T-cell (primary cell): ENCODE measurements at regions not wholly inside any gene's neighbourhood (a gene's known extent, or its start where the extent isn't known, plus 50 kb on each side); places are given as distances from the start of the nearest gene placed in this dataset.

Experiments
- ATAC-seq, 4 experiments: fragments of 200-7000 bp in 3 of 4; fragments of 150-1000 bp in 1 of 4; cut with Tn5 transposase; replicated peaks in 1 of 4; 1 replicate in 3 of 4; 2 replicates in 1 of 4; pipeline ENCODE4 v1.10.0; 2021; ENCODE audit warnings: moderate library complexity in 3 of 4, mild to moderate bottlenecking in 2 of 4, moderate number of reproducible peaks in 1 of 4
- CTCF ChIA-PET, 2 donors: fragments of 300-600 bp; sonication (Branson Sonifier 250); formaldehyde crosslinking; loops; one replicate each; lab custom pipeline; 2022; ENCODE audit warnings: antibody characterized with exemption in 2 of 2; lab: Charles Lee
- POLR2A ChIA-PET, 2 donors: fragments of 300-600 bp; sonication (Branson Sonifier 250); formaldehyde crosslinking; loops; one replicate each; lab custom pipeline; 2022; ENCODE audit warnings: antibody characterized with exemption in 2 of 2; lab: Charles Lee
- DNase-seq, 35 experiments: peaks; one replicate each; pipeline versions ENCODE4 v3.0.0 to v3.0.0-alpha.2; 2013 to 2023
- H3K27ac ChIP-seq: one replicate; pipeline ENCODE4 v1.5.1; 2013; ENCODE audit warnings: low read length
- H3K27me3 ChIP-seq, 2 experiments: replicated peaks in 1 of 2; 1 replicate in 1 of 2; 2 replicates in 1 of 2; pipeline versions ENCODE4 v1.6.1 to v1.7.0; 2013; ENCODE audit warnings: low read length in 1 of 2, mixed read lengths in 1 of 2; ENCODE audit not compliant: control insufficient read depth in 2 of 2, insufficient read depth in 2 of 2; ENCODE audit errors: extremely low read depth in 1 of 2
- H3K36me3 ChIP-seq, 2 donors: 1 replicate in 1 of 2; 2 replicates in 1 of 2; pipeline versions ENCODE4 v1.6.1 to v1.7.0; 2013; ENCODE audit warnings: low read length in 1 of 2; ENCODE audit not compliant: control insufficient read depth in 2 of 2, insufficient read depth in 1 of 2; ENCODE audit errors: extremely low read depth in 1 of 2
- H3K4me1 ChIP-seq, 2 experiments: 1 replicate in 1 of 2; 2 replicates in 1 of 2; pipeline versions ENCODE4 v1.6.1 to v1.7.0; 2013; ENCODE audit warnings: low read length in 2 of 2, mixed read lengths in 1 of 2; ENCODE audit not compliant: insufficient read depth in 2 of 2, control insufficient read depth in 1 of 2; ENCODE audit errors: extremely low read depth in 1 of 2
- H3K4me3 ChIP-seq, 2 donors: 1 replicate in 1 of 2; 2 replicates in 1 of 2; pipeline versions ENCODE4 v1.5.1 to v1.7.0; 2013; ENCODE audit warnings: mild to moderate bottlenecking in 2 of 2, low read length in 1 of 2, moderate library complexity in 1 of 2; ENCODE audit not compliant: control insufficient read depth in 1 of 2; ENCODE audit errors: extremely low read depth in 1 of 2
- H3K9me3 ChIP-seq: 2 replicates; pipeline ENCODE4 v1.7.0; 2013
- H3K27ac Mint-ChIP-seq, 2 donors: one replicate each; pipeline ENCODE4 v1.8.0; 2020 to 2021; ENCODE audit warnings: mild to moderate bottlenecking in 2 of 2, mixed read lengths in 2 of 2
- H3K27me3 Mint-ChIP-seq, 2 donors: one replicate each; pipeline ENCODE4 v1.8.0; 2021 to 2022; ENCODE audit warnings: mixed read lengths in 2 of 2
- H3K36me3 Mint-ChIP-seq: one replicate; pipeline ENCODE4 v1.8.0; 2021; ENCODE audit warnings: mixed read lengths
- H3K4me1 Mint-ChIP-seq, 3 donors: one replicate each; pipeline ENCODE4 v1.8.0; 2020 to 2022; ENCODE audit warnings: mixed read lengths in 3 of 3, mild to moderate bottlenecking in 1 of 3
- H3K4me3 Mint-ChIP-seq, 3 donors: one replicate each; pipeline ENCODE4 v1.8.0; 2020 to 2022; ENCODE audit warnings: mild to moderate bottlenecking in 3 of 3, mixed read lengths in 3 of 3, moderate library complexity in 3 of 3
- H3K9me3 Mint-ChIP-seq, 3 donors: one replicate each; pipeline ENCODE4 v1.8.0; 2020 to 2022; ENCODE audit warnings: mixed read lengths in 3 of 3
- WGBS: methylation state at CpG from one replicate; pipeline ENCODE4 v1.1.5; 2013; ENCODE audit warnings: missing lambda C conversion rate; ENCODE audit not compliant: insufficient coverage; 5-methylcytosine and 5-hydroxymethylcytosine counted together

GRCh38 chr1:4207183-4207582 is 307.1 kb upstream of the C1orf174 start:
- 93% methylated on average over 3 of the region's 4 CpGs for WGBS
- Histone ChIP-seq H3K27me3 (peaks cover 0 to 6% of the 10 kb centered on the region in 2 experiments), H3K36me3 (no peaks in the 10 kb centered on the region), H3K9me3 (no peaks in the 10 kb centered on the region), H3K27ac (no peak overlapping the region), H3K4me1 (no peaks in the 10 kb centered on the region), H3K4me3 (no peak overlapping the region)
- no peaks in the 10 kb centered on the region for H3K36me3 Mint-ChIP-seq
- H3K4me3 Mint-ChIP-seq = no peak overlapping the region
- POLR2A ChIA-PET = no interaction called here
- peaks cover 6 to 11% of the 10 kb centered on the region in 2 donors for H3K27me3 Mint-ChIP-seq
- CTCF ChIA-PET = no interaction called here
- H3K4me1 Mint-ChIP-seq = no peaks in the 10 kb centered on the region
- DNase-seq = no peak
- ATAC-seq = no peak
- H3K27ac Mint-ChIP-seq = no peak overlapping the region
- H3K9me3 Mint-ChIP-seq = peaks cover 4 to 31% (median 27%) of the 10 kb centered on the region in 3 donors

- POLR2A ChIA-PET = no interaction called here
- Mint-ChIP-seq H3K4me3 (no peak overlapping the region), H3K27ac (no peak overlapping the region), H3K36me3 (no peaks in the 10 kb centered on the region), H3K9me3 (peaks cover 4 to 27% (median 25%) of the 10 kb centered on the region in 3 donors), H3K27me3 (peaks cover 6 to 11% of the 10 kb centered on the region in 2 donors), H3K4me1 (no peaks in the 10 kb centered on the region)
- H3K27me3 ChIP-seq = peaks cover 0 to 6% of the 10 kb centered on the region in 2 experiments
- H3K36me3 ChIP-seq = no peaks in the 10 kb centered on the region
- 70% methylated on average over 3 of the region's 10 CpGs for whole genome bisulfite sequencing
- DNase-seq (no peak), ATAC-seq (no peak)
- H3K4me1 ChIP-seq = no peaks in the 10 kb centered on the region
- no peak overlapping the region for H3K4me3 ChIP-seq
- no peak overlapping the region for H3K27ac ChIP-seq
- no peaks in the 10 kb centered on the region for H3K9me3 ChIP-seq
- CTCF ChIA-PET = no interaction called here
Observed at GRCh38 chr1:4207842-4208692, 308.0 kb upstream of the C1orf174 start.

- H3K4me1 ChIP-seq = no peaks in the 10 kb centered on the region
- H3K27me3 Mint-ChIP-seq = peaks cover 6 to 11% of the 10 kb centered on the region in 2 donors
- H3K9me3 Mint-ChIP-seq = peaks cover 4 to 16% (median 13%) of the 10 kb centered on the region in 3 donors
- H3K27ac Mint-ChIP-seq = no peak overlapping the region
- H3K4me1 Mint-ChIP-seq = no peaks in the 10 kb centered on the region
- DNase-seq (no peak), ATAC-seq (no peak)
- ChIA-PET CTCF (no interaction called here), POLR2A (no interaction called here)
- peaks cover 0 to 9% of the 10 kb centered on the region in 2 experiments for H3K27me3 ChIP-seq
- no peak overlapping the region for H3K4me3 ChIP-seq
- H3K4me3 Mint-ChIP-seq = no peak overlapping the region
- H3K36me3 Mint-ChIP-seq = no peaks in the 10 kb centered on the region
- WGBS = 22% methylated on average over 1 of the region's 1 CpG
- H3K9me3 ChIP-seq = no peaks in the 10 kb centered on the region
- no peaks in the 10 kb centered on the region for H3K36me3 ChIP-seq
- H3K27ac ChIP-seq = no peak overlapping the region
Observed at GRCh38 chr1:4210043-4210442, 310.0 kb upstream of the C1orf174 start.

- no peaks in the 10 kb centered on the region for H3K9me3 ChIP-seq
- no peaks in the 10 kb centered on the region for H3K36me3 ChIP-seq
- Mint-ChIP-seq H3K4me1 (no peaks in the 10 kb centered on the region), H3K27ac (no peak overlapping the region), H3K4me3 (no peak overlapping the region), H3K36me3 (no peaks in the 10 kb centered on the region), H3K9me3 (peaks cover 0 to 4% (median 0%) of the 10 kb centered on the region in 3 donors), H3K27me3 (peaks cover 17 to 21% of the 10 kb centered on the region in 2 donors)
- no peak overlapping the region for H3K27ac ChIP-seq
- H3K27me3 ChIP-seq = peaks cover 0 to 17% of the 10 kb centered on the region in 2 experiments
- ATAC-seq (no peak), DNase-seq (no peak)
- no peak overlapping the region for H3K4me3 ChIP-seq
- H3K4me1 ChIP-seq = no peaks in the 10 kb centered on the region
- WGBS = 73% methylated on average over 4 of the region's 5 CpGs
- CTCF ChIA-PET = no interaction called here
- POLR2A ChIA-PET = no interaction called here
Observed at GRCh38 chr1:4212796-4213195, 312.7 kb upstream of the C1orf174 start.

- no peaks in the 10 kb centered on the region for H3K4me1 Mint-ChIP-seq
Observed at GRCh38 chr1:4213366-4213973, 313.4 kb upstream of the C1orf174 start.

GRCh38 chr1:4214826-4215225 is 314.8 kb upstream of the C1orf174 start:
- Histone ChIP-seq H3K27me3 (peaks cover 0 to 19% of the 10 kb centered on the region in 2 experiments), H3K4me1 (no peaks in the 10 kb centered on the region), H3K27ac (no peak overlapping the region), H3K36me3 (no peaks in the 10 kb centered on the region), H3K4me3 (no peak overlapping the region), H3K9me3 (no peaks in the 10 kb centered on the region)
- ChIA-PET CTCF (no interaction called here), POLR2A (no interaction called here)
- no peak overlapping the region for H3K27ac Mint-ChIP-seq
- H3K4me3 Mint-ChIP-seq = no peak overlapping the region
- H3K27me3 Mint-ChIP-seq = peaks cover 12 to 18% of the 10 kb centered on the region in 2 donors
- ATAC-seq (no peak), DNase-seq (no peak)
- H3K9me3 Mint-ChIP-seq = no peaks in the 10 kb centered on the region
- WGBS = 91% methylated on average over 12 of the region's 12 CpGs
- no peaks in the 10 kb centered on the region for H3K36me3 Mint-ChIP-seq
- no peaks in the 10 kb centered on the region for H3K4me1 Mint-ChIP-seq

More at GRCh38 chr1:4213366-4213973, 313.4 kb upstream of the C1orf174 start:
- Mint-ChIP-seq H3K36me3 (no peaks in the 10 kb centered on the region), H3K4me3 (no peak overlapping the region), H3K27me3 (peaks cover 17 to 24% of the 10 kb centered on the region in 2 donors), H3K27ac (no peak overlapping the region), H3K9me3 (peaks cover 0 to 4% (median 0%) of the 10 kb centered on the region in 3 donors)
- ChIA-PET CTCF (no interaction called here), POLR2A (no interaction called here)
- DNase-seq (no peak), ATAC-seq (no peak)
- Histone ChIP-seq H3K4me3 (no peak overlapping the region), H3K9me3 (no peaks in the 10 kb centered on the region), H3K27ac (no peak overlapping the region), H3K4me1 (no peaks in the 10 kb centered on the region), H3K36me3 (no peaks in the 10 kb centered on the region), H3K27me3 (peaks cover 0 to 14% of the 10 kb centered on the region in 2 experiments)
- 69% methylated on average over 17 of the region's 18 CpGs for WGBS
